NCI-H510A treated with DMSO at 0.1 percent for 48 hours (cell line): ENCODE measurements at regions not wholly inside any gene's neighbourhood (a gene's known extent, or its start where the extent isn't known, plus 50 kb on each side); places are given as distances from the start of the nearest gene placed in this dataset.
"Not testable (repeated sequence)": the region's sequence is repeated elsewhere in the genome, so short reads cannot be mapped to it uniquely, and the experiment has no call there.

Experiments
- DNase-seq: peaks from one replicate; lab custom pipeline; 2025; lab: John Stamatoyannopoulos, UW

GRCh38 chr19:28363254-28363653 is 849.7 kb downstream of the UQCRFS1 start:
- DNase-seq: no peak

GRCh38 chr19:28359431-28360414 is 853.2 kb downstream of the UQCRFS1 start:
- no peak for DNase-seq

- DNase-seq: no peak
Measured at GRCh38 chr19:28358633-28359032, 854.3 kb downstream of the UQCRFS1 start.

GRCh38 chr19:28351761-28352160 is 861.2 kb downstream of the UQCRFS1 start:
- DNase-seq: no peak

- DNase-seq: not testable (repeated sequence)
Measured at GRCh38 chr19:28351321-28351720, 861.6 kb downstream of the UQCRFS1 start.

GRCh38 chr19:28350673-28351072 is 862.3 kb downstream of the UQCRFS1 start:
- DNase-seq: no peak

GRCh38 chr19:28350037-28350436 is 862.9 kb downstream of the UQCRFS1 start:
- no peak for DNase-seq

- no peak for DNase-seq
Measured at GRCh38 chr19:28349604-28350003, 863.3 kb downstream of the UQCRFS1 start.

- DNase-seq: no peak
Measured at GRCh38 chr19:28345811-28346210, 867.1 kb downstream of the UQCRFS1 start.

GRCh38 chr19:28341810-28342350 is 871.1 kb downstream of the UQCRFS1 start:
- no peak for DNase-seq

- no peak for DNase-seq
Measured at GRCh38 chr19:28334419-28334818, 878.5 kb downstream of the UQCRFS1 start.

- no peak for DNase-seq
Measured at GRCh38 chr19:28333909-28334308, 879.0 kb downstream of the UQCRFS1 start.

GRCh38 chr19:28332886-28333285 is 880.1 kb downstream of the UQCRFS1 start:
- no peak for DNase-seq

- no peak for DNase-seq
Measured at GRCh38 chr19:28332351-28332750, 880.6 kb downstream of the UQCRFS1 start.

- no peak for DNase-seq
Measured at GRCh38 chr19:28331596-28331995, 881.4 kb downstream of the UQCRFS1 start.

GRCh38 chr19:28330831-28331230 is 882.1 kb downstream of the UQCRFS1 start:
- no peak for DNase-seq

- no peak for DNase-seq
Measured at GRCh38 chr19:28329429-28329828, 883.5 kb downstream of the UQCRFS1 start.

GRCh38 chr19:28327905-28328304 is 885.0 kb downstream of the UQCRFS1 start:
- no peak for DNase-seq

- no peak for DNase-seq
Measured at GRCh38 chr19:28326746-28327145, 886.2 kb downstream of the UQCRFS1 start.

- DNase-seq: no peak
Measured at GRCh38 chr19:28324275-28325060, 888.5 kb downstream of the UQCRFS1 start.

- DNase-seq: no peak
Measured at GRCh38 chr19:28322945-28323344, 890.0 kb downstream of the UQCRFS1 start.

GRCh38 chr19:28322491-28322890 is 890.5 kb downstream of the UQCRFS1 start:
- no peak for DNase-seq

GRCh38 chr19:28319918-28320317 is 893.0 kb downstream of the UQCRFS1 start:
- no peak for DNase-seq
